Kidney capillary endothelial cell (primary cell): ENCODE measurements at regions not wholly inside any gene's neighbourhood (a gene's known extent, or its start where the extent isn't known, plus 50 kb on each side); places are given as distances from the start of the nearest gene placed in this dataset.

ENCODE experiments used
- DNase-seq: peaks from one replicate; pipeline ENCODE4 v3.0.0-alpha.2; 2018; ENCODE audit warnings: low spot score

DNA sequence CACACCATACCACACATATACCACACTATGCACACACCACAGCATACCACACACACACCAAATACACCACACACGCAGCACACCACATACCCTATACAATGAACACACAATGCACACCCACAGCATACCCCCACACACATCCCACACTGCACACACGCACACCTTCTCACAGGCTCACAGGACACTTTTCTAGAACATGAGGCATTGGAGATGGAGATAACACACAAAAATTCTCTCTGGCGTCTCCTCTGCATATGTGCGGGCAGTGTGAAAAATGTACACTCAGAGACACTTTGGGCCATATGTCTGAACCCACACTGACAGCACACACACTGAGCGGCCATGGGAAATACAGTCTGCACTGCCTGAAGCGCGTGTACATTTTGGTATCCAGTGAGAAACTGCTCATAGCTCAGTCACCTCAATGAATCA, 278.1 kb downstream of the GADD45G start:
- DNase-seq: no peak

DNA sequence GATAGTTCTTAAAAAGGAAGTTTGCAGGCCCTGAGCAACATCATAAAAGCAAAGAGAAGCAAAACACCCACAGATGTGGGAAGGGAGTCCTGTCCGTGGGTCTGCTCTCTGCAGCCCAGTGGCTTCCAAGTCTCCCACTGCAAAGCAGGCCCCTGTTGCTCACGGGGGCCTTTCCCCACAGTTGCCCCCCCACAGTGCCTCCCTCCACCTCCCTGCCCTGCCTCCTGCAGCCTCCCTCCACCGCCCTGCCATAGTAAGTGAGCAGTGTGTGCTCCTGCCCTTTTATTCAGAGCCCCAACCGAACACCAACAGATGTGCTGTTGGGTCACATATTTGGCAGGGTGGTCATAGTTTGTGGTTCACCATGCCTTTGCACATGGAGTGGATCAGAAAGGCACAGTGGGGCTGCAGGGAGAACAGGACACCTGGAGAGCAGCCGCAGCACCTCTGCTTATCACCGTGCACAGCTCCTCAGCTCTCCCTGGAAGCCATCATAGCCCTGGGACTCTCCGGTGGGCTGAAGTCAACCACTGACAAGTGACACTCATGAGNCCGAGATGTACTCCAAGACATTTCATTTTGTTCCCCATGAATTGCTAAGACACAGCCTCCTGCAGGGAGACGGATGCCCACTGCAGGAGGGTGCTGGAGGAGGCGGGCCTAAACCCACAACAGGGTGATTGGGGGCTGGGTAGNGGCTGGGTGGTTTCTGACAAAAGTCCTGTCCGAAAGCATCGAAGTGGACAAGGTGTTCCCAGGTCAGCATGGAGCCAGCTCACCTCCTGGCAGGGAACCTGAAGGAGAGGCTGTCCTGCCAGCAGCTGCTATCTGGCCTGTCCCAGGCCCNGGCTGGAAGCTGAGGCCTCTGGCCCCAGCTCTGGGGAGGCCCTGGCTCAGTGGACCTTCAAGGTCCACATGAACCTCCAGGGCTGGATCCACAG, 278.9 kb downstream of the GADD45G start:
- no peak for DNase-seq

DNA sequence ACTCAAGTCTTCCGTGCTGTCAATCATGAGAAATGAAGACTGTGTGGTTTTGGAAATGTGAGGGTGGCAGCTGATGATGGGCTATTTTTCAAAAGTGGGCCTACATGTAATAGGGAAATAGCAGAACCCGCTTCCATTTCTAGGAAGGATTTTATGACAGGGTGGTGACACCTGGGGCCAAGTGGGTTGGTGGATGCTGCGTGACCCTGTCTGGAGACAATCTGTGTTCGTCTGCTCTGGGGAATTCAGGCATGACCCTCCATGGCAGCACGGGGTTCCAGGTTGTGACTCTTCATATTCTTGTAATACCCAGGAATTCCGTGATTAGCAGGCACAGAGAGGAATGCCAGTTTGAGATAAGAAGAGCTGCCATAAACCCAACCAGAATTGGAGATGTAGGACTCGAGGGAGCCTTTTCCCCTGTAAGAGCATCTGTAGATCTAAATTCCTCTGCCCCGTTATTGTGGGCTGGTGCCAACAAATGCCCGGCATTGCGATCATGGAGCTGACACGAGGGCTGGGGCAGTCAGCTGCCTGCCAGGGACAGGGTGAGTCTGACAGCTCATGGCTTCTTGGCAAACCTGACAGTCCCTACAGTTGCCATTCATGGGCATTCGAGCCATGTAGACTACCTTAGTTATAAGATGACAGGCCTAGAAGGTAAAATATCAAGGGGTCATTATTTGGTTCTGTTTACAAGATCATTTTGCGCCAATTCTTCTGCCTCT, 279.7 kb downstream of the GADD45G start:
- no peak for DNase-seq

DNA sequence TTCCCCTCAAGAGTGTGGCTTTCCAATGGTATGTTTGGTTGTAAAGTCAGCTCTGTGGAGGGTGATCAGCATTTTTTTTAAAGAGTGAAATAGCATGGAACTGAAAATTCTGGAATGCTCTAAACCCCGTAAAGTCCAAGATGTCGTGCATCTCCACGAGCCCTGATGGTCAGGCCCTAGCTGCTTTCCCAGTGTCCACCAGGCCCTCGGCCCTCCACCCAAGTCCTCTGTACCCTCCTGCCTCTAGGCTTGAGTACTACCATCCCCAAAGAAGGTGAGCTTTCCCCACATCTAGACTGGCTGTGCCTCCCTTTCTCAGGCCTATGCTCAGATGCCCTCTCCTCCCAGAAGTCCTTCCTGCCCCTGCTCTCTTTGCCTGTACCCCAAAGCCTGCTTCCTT, 280.3 kb downstream of the GADD45G start:
- DNase-seq: no peak

DNA sequence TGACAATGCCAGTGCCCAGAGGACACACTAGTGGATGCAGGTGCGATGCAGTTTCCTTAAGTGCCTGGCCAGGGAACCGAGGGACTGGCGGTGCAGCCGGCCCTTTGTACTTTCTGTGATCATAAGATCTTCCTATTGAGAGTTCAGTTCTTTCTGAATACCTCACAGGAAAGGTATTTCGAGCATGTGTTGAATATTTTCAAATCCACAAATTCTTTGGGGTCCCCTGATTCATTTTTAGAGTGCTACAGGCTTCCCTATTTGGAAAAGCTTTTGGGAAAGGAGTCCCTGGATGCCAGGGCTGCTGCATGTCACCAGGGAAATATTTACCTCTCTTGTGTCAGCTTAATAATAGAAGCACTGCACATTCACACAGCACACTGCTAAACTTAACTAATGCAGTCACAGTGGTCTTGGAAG, 281.5 kb downstream of the GADD45G start:
- DNase-seq: no peak

DNA sequence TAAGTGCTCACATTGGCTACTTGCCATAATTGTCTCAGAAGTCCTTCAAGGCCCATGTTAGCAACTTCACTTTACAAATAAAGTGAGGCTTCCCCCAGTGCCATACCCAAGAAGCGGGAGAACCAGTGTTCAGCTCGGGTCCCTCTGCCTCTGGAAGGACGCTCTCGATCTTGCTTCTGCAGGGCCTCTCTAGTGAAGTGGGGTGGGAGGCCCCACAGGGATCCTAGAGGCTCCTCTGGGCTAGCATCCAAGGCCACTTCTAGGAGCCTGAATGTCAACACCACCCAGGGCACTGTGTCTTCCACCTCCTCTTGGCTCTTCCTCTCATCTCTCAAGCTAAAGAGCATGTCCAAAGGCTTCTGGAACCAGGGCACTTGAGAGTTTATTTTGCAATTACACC, 282.5 kb downstream of the GADD45G start:
- no peak for DNase-seq

DNA sequence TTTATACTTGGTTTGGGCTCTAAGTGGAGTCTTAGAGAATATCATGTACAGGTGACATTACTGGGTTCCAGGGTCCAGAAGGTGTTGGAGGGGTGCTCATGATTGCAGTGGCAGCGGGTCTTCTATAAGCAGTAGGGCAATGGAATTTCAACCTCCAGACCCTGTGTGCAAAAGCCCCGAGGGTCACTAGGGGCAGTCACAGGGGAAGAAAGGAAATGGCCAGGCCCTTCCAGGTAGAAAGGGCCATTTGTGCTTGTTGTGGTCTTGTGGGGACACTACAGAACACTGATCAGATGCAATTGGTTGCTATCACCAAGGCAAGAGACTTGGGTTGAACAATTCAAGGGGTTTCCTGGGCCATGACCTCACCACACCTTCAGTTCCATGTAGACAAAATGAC, 283.4 kb downstream of the GADD45G start:
- no peak for DNase-seq

DNA sequence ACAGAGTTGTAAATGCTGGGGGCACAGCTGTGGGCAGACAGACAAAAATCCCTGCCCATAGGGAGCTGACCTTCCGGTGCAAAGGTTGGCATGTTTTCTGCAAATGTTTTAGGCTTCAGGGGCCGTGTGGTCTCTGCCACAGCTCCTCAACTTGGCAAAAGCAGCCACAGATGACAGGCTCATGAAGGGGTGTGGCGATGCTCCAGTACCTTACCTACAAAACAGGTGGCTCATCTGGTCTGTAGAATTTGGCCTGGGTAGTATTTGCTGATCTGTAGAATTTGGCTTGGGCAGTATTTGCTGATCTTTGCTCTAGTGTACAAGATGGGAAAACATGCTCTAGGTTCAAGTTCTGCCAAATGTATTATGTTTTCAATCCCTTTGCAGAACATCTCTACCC, 283.9 kb downstream of the GADD45G start:
- DNase-seq: no peak

DNA sequence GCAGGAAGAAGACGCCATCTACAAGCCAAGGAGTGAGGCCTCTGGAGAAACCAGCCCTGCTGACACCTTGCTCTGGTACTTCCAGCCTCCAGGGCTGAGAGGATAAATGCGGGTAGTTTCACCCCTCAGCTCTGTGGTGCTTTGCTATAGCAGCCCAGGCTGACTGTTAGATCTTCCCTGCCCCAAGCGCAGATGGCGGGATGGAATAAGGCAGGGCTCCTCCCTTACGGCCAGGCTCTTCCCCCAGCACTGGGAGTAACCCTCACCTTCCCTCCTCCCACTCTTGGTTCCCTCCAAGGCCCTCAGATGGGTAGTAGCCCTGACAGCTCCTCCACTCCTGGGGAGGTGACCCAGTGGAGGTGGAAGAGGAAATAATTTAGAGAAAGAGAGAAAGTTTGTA, 285.1 kb downstream of the GADD45G start:
- DNase-seq: no peak

DNA sequence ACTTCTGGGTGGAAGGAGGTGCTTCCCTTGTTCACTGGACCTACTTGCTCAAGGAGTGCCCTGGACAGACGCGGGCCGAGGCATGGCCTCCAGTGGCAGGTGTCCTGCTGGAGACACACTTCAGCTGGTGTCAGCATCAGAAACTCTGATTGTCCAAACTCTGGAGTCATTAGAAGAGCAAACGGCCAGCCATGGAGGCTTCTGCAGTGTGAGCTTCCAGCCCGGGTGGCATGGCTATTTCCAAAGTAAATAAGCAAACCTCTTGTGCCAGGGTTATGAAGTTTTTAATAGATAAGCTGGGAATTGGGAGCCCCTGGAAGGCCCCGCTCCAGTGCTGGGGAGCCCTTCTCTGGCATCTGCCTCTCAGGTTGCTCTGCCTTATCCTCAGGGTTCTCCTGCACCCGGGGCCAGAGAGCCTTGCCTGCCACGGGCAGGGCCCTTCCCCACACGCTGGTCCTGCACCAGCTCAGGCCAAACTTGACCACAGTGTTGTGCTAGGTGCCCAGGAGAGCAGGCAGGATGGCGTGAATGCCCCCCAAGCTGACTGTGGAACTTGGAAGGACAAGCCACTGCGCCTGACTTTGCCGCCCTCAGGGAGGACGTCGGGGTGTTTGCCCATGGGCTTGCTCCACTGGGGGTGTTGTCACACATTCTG, 285.6 kb downstream of the GADD45G start:
- no peak for DNase-seq

DNA sequence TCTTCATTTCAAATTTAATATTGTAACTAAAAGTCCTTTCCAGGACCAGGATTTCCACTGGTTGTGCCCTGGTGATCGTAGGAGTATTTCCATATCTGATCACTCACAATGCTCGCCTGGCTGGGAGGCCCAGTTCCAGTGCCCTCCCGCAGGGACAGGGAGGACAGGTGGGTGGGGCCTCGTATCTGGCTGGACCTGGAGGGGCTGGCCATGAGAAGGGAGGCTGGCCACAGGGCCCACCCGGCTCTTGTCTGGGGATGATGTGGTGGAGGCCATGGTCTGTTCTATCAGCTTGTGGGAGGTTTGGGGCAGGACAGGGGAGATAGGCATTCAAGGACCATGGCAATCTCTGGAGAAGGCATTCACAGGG, 286.4 kb downstream of the GADD45G start:
- DNase-seq: no peak

DNA sequence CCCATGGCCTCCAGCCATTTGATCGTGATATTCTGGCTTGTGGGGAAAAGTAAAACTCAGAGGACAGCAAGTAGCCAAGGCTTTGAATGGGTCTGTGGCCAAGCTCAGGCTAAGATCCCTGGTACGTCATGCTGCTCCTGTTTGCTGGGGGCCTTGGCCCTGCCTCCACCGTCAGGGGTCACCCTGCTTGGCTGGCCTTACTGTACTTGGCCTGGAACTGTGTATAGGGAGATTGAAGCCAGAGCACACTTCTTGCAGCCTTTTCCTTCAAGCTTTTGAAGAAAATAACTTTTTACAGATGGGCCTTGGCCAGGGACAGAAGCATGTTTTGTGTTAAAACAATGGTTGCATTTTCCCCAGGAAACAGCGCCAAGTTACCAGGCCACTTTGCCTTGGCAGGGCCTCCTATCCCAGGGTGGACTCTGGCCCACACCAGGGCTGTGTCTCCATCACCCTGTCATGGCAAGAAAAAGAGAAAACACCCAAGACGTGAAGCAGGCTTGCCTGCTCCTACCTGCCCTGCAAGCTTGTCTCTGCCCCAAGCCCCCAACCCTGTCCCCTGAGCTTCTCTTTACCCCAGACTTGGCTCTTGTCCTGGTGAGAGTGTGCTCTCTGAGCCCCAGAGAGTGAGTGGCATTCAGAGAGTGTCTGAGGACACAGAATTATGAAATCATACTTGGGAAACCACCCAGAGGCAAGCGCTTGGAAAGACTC, 286.9 kb downstream of the GADD45G start:
- no peak for DNase-seq

DNA sequence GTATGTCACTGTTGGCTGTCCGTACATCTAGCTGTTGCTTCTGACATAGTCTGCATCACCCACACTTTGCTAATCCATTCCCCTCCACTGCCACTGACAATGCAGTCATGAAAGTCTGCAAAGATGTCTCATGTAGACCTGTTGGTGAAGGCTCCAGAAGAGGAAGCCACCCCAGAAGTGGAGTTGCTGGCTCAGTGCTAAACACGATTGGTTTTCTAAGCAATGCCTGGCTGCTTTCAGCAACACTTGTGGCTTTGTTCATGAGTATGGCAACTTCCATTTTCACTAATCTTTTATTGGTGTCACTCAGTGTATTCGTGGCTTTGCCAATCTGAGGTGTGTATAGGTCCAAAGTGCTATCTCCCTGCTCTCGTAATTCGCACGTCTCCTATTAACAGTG, 288.1 kb downstream of the GADD45G start:
- DNase-seq: no peak

DNA sequence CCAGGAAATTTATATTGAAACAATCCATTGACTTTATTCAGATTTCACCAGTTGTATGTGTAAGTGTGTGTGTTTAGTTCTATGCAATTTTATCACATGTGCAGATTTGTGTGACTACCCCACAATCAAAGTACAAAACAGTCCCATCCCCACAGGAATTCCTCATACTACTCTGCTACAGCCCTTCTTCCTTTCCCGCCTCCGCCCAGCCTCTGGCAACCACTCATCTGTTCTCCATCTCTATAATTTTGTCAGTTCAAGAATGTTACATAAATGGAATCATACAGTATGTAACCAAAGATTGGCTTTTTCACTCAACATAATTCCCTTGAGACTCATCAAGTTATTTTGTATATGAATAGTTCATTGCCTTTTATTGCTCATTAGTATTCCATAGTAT, 289.1 kb downstream of the GADD45G start:
- no peak for DNase-seq

DNA sequence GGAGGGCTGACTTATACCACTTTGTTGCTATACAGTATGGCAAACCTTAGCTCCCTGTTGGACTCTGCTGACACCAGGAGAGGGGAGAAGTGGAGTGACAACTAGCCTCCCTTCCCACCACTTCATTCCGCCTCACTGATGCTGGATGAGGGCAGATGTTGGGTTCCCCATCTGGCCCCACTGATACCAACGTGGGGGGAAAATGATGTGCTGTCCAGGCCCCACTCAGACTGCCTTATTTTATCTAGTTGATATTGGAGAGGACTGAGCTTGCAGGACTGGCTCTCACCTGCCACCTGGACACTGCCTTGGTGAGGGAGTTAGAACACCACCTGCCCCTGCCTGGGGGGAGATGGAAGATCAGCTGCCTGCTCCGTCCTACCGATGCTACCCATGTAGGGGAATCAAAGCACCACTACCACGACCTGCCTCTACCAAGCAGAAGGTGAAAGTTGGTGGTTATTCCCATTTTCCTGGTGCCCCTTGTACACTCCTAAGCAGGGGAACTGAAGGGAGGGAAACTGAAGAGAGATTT, 292.1 kb downstream of the GADD45G start:
- no peak for DNase-seq

DNA sequence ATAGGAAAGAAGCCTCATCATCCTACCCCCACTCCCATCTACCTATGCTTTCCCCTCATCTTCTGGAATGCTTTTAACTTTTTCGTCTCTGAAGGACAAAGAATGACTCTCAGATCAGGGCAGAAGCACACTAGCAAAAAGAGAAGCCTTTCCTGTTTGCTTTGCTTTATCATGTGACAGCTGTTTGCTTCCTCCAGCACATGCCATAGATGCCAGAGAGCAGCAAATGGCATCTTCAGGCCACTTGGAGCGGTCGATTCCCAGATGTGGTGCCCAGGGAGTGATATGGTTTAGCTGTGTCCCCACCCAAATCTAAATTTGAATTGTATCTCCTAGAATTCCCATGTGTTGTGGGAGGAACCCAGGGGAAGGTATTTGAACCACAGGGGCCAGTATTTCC, 294.8 kb downstream of the GADD45G start:
- DNase-seq: no peak

DNA sequence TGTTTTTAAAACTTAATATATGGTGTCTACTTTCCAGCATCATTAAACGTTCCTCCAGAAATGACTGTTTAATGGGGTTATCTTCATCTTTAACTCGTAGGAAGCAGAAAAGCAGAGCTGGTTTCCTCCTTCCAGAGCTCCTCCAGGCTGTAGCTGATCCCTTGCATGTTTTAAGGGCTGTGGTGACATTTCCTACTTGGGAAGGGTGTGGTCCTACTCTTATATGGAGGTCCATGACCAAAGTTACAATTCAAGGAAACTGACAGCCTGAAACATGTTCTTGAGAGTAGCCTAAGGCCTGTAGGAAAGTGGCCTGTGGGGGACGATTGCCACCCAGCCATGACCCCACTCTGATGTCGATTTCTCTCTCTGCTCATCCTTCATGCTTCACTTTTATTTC, 297.1 kb downstream of the GADD45G start:
- no peak for DNase-seq

DNA sequence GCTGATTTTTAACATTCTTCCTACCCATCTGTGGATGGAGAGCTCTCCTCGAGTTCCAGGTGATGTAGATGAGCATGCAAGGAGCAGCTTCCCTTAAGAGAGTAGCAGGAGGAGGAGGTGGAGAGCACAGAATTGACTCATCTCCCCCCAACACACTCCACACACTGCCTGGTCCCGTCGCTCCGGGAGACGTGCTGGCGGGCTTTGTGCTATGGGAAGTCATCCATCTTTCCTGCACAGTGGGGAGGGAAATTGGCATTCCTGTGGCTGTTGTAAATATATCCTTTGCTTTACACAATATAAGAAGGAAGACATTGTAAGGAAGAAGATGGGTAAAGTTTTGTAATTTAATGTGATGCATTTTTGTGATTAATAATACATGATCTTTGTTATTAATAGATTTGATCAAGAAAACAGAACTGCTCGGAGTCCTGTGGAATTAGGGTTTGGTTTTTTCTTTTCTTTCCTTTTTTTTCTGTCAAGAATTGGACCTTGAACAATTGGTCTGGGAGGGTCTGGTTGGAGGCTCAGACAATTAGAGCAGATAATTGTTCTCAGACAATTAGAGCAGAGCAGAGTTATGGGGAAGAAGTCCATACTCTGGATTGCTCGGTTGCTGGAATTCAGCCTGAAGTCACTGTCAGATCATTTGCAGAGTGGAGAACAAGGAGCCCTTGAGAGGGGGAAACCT, 297.8 kb downstream of the GADD45G start:
- peak; percentile 81 for DNase-seq

DNA sequence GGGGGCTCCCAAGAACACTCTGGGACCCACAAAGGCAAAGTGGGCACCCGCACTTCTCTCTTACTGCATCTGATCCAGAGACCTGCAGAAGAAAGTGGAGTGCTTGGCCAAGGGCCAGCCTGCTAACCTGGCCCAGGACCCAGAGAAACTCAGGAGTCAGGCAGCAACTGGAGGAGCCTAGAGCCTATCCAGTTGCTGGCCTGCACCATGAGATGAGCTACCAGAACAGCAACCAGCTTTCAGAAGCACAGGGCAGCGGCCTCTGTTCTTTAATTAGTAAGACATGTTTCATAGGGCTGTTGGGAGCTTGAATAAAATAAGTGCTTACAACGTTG, 298.3 kb downstream of the GADD45G start:
- no peak for DNase-seq

DNA sequence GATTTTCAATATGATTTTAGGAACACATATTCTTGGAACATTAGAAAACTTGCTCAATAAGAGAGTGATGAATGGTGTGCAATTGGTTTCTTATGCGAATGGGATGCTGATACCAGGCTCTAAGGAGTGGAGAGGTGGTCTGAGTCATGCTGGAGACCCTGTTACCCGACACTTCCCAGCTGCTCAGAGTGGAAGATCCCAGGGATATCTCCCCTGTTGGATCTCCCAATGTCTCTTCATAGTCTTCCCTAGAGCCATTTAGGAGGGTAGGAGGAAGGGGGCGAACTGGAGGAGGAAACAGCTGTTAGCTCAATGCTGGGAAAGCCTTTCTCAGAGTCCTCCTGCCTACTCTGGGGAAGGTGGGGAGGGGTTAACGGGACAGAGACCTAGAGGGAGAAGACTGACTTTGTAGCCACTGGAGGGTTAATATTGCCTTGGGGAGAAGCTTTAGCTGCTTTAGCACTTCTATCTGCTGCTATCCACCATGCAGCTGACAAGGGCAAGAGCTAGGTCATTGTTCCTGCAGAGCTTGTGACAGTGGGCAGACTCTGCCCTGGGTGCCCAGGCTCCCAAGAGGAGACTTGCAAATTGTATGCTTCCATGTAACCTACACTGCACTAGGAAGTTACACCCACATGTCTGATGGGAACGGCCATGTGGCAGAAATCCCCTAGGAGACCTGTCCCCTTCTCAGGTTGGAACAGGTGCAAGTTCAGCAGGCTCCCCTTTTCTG, 301.0 kb downstream of the GADD45G start:
- DNase-seq: no peak
